Suprapubic skin (tissue), 4 donors: ENCODE measurements at regions not wholly inside any gene's neighbourhood (a gene's known extent, or its start where the extent isn't known, plus 50 kb on each side); places are given as distances from the start of the nearest gene placed in this dataset.

Experiments
- CTCF ChIP-seq, 2 donors: fragments of 200-600 bp in 1 of 2; fragments of 450-650 bp in 1 of 2; sonication (generic) in 1 of 2; IDR thresholded peaks; one replicate each; pipeline ENCODE4 v1.5.1; 2016 to 2019; ENCODE audit warnings: antibody characterized with exemption in 2 of 2, mild to moderate bottlenecking in 1 of 2, moderate library complexity in 1 of 2
- EP300 ChIP-seq: sonication (generic); formaldehyde crosslinking; IDR thresholded peaks from one replicate; pipeline ENCODE4 v1.6.1; 2017; ENCODE audit warnings: antibody characterized with exemption
- POLR2A ChIP-seq, 2 donors: fragments of 450-650 bp; IDR thresholded peaks; one replicate each; pipeline ENCODE4 v1.6.1; 2017; ENCODE audit warnings: antibody characterized with exemption in 2 of 2, mild to moderate bottlenecking in 2 of 2, moderate library complexity in 2 of 2
- POLR2AphosphoS5 ChIP-seq, 3 donors: sonication (generic); formaldehyde crosslinking; IDR thresholded peaks; one replicate each; pipeline ENCODE4 v1.6.1; 2017; ENCODE audit warnings: antibody characterized with exemption in 3 of 3

- no peak for TF ChIP-seq CTCF (IDR thresholded peaks at IDR 0.05)
- no peak for TF ChIP-seq POLR2A (IDR thresholded peaks at IDR 0.05)
- no peak for TF ChIP-seq EP300
- TF ChIP-seq POLR2AphosphoS5 (IDR thresholded peaks at IDR 0.05), result no peak
Observed at GRCh38 chr2:151182396-151182795, 79.3 kb downstream of the RBM43 start.
